Mammary epithelial cell (primary cell): ENCODE measurements at regions not wholly inside any gene's neighbourhood (a gene's known extent, or its start where the extent isn't known, plus 50 kb on each side); places are given as distances from the start of the nearest gene placed in this dataset.

Source experiments
- EZH2 ChIP-seq: IDR thresholded peaks from 2 replicates; pipeline ENCODE4 v1.6.1; 2012; ENCODE audit warnings: low read length, inconsistent platforms, borderline replicate concordance
- TF ChIP-seq, protein P1 (sequence below), 2 donors: IDR thresholded peaks in 1 of 2; conservative IDR thresholded peaks in 1 of 2; 2 replicates each; pipeline ENCODE4 v1.5.1; 2011 to 2012; ENCODE audit warnings: inconsistent platforms in 2 of 2, low read length in 2 of 2, mild to moderate bottlenecking in 2 of 2, control low read depth in 1 of 2, low read depth in 1 of 2; ENCODE audit not compliant: insufficient read depth in 1 of 2; ENCODE audit errors: extremely low read depth in 1 of 2

GRCh38 chr18:10391506-10391905 lies 62.9 kb upstream of the APCDD1 start:
- TF ChIP-seq EZH2 = no peak
- TF ChIP-seq, protein P1, sequence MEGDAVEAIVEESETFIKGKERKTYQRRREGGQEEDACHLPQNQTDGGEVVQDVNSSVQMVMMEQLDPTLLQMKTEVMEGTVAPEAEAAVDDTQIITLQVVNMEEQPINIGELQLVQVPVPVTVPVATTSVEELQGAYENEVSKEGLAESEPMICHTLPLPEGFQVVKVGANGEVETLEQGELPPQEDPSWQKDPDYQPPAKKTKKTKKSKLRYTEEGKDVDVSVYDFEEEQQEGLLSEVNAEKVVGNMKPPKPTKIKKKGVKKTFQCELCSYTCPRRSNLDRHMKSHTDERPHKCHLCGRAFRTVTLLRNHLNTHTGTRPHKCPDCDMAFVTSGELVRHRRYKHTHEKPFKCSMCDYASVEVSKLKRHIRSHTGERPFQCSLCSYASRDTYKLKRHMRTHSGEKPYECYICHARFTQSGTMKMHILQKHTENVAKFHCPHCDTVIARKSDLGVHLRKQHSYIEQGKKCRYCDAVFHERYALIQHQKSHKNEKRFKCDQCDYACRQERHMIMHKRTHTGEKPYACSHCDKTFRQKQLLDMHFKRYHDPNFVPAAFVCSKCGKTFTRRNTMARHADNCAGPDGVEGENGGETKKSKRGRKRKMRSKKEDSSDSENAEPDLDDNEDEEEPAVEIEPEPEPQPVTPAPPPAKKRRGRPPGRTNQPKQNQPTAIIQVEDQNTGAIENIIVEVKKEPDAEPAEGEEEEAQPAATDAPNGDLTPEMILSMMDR (conservative IDR thresholded peaks at IDR 0.05 in 1 of 2, IDR thresholded peaks at IDR 0.05 in 1 of 2; ENCODE audit: extremely low read depth in 1 of 2, insufficient read depth in 1 of 2, low read depth in 1 of 2, low read length in 2 of 2) = no peak
